ENCODE measurements at regions not wholly inside any gene's neighbourhood (a gene's known extent, or its start where the extent isn't known, plus 50 kb on each side); places are given as distances from the start of the nearest gene placed in this dataset.

- DNase-seq (ENCODE audit: low read depth), result no peak
- H3K4me3 ChIP-seq (replicated peaks; ENCODE audit: low read depth, low read length), result no peak overlapping the region
- no peak for TF ChIP-seq CTCF (IDR thresholded peaks at IDR 0.05; ENCODE audit: low read length, missing control alignments)
These were observed 226.4 kb upstream of the AMIGO2 start for GRCh38 chr12:47306130-47306529.

- no peak for TF ChIP-seq CTCF (IDR thresholded peaks at IDR 0.05; ENCODE audit: low read length, missing control alignments)
- DNase-seq (ENCODE audit: low read depth), result no peak
- H3K4me3 ChIP-seq (replicated peaks; ENCODE audit: low read depth, low read length), result no peak overlapping the region
These were observed 225.7 kb upstream of the AMIGO2 start for GRCh38 chr12:47305464-47305863.

GRCh38 chr12:47303995-47304560 lies 224.3 kb upstream of the AMIGO2 start:
- no peak for DNase-seq (ENCODE audit: low read depth)

GRCh38 chr12:47303207-47303606 lies 223.4 kb upstream of the AMIGO2 start:
- no peak for TF ChIP-seq CTCF (IDR thresholded peaks at IDR 0.05; ENCODE audit: low read length, missing control alignments)

More at GRCh38 chr12:47303995-47304560, 224.3 kb upstream of the AMIGO2 start:
- no peak overlapping the region for H3K4me3 ChIP-seq (replicated peaks; ENCODE audit: low read depth, low read length)
- TF ChIP-seq CTCF (IDR thresholded peaks at IDR 0.05; ENCODE audit: low read length, missing control alignments), result no peak

GRCh38 chr12:47302111-47302671 lies 222.4 kb upstream of the AMIGO2 start:
- H3K4me3 ChIP-seq (replicated peaks; ENCODE audit: low read depth, low read length), result no peak overlapping the region
- DNase-seq (ENCODE audit: low read depth), result no peak
- no peak for TF ChIP-seq CTCF (IDR thresholded peaks at IDR 0.05; ENCODE audit: low read length, missing control alignments)

More at GRCh38 chr12:47303207-47303606, 223.4 kb upstream of the AMIGO2 start:
- peak; percentile 48 for DNase-seq (ENCODE audit: low read depth)
- H3K4me3 ChIP-seq (replicated peaks; ENCODE audit: low read depth, low read length), result no peak overlapping the region

- H3K4me3 ChIP-seq (replicated peaks; ENCODE audit: low read depth, low read length), result no peak overlapping the region
- no peak for DNase-seq (ENCODE audit: low read depth)
- TF ChIP-seq CTCF (IDR thresholded peaks at IDR 0.05; ENCODE audit: low read length, missing control alignments), result no peak
These were observed 219.8 kb upstream of the AMIGO2 start for GRCh38 chr12:47299586-47299985.

- TF ChIP-seq CTCF (IDR thresholded peaks at IDR 0.05; ENCODE audit: low read length, missing control alignments), result no peak
- no peak overlapping the region for H3K4me3 ChIP-seq (replicated peaks; ENCODE audit: low read depth, low read length)
- DNase-seq (ENCODE audit: low read depth), result no peak
These were observed 218.2 kb upstream of the AMIGO2 start for GRCh38 chr12:47297993-47298392.
